Esophagus squamous epithelium (tissue), 5 donors: ENCODE measurements at regions not wholly inside any gene's neighbourhood (a gene's known extent, or its start where the extent isn't known, plus 50 kb on each side); places are given as distances from the start of the nearest gene placed in this dataset.

Source experiments
- DNase-seq: peaks from one replicate; lab custom pipeline; 2025; lab: John Stamatoyannopoulos, UW
- H3K27ac ChIP-seq, 4 donors: fragments of 200-600 bp; sonication (generic); one replicate each; pipeline ENCODE4 v1.5.1; 2016 to 2019; ENCODE audit warnings: mild to moderate bottlenecking in 1 of 4
- H3K27me3 ChIP-seq, 4 donors: fragments of 200-600 bp; sonication (generic); 1 replicate in 3 of 4; 2 replicates in 1 of 4; pipeline versions ENCODE4 v1.5.1 to v1.6.0; 2017 to 2021; ENCODE audit warnings: antibody characterized with exemption in 1 of 4
- H3K36me3 ChIP-seq, 3 donors: fragments of 200-600 bp; sonication (generic); one replicate each; pipeline ENCODE4 v1.5.1; 2016 to 2019
- H3K4me1 ChIP-seq, 3 donors: fragments of 200-600 bp; sonication (generic); one replicate each; pipeline ENCODE4 v1.5.1; 2017 to 2019
- H3K4me3 ChIP-seq, 4 donors: fragments of 200-600 bp; sonication (generic); 1 replicate in 3 of 4; 2 replicates in 1 of 4; pipeline ENCODE4 v1.5.1; 2016 to 2019; ENCODE audit warnings: mild to moderate bottlenecking in 2 of 4, moderate library complexity in 1 of 4
- H3K9me3 ChIP-seq, 3 donors: fragments of 200-600 bp; sonication (generic); one replicate each; pipeline ENCODE4 v1.5.1; 2016 to 2019
- CTCF ChIP-seq, 6 experiments: fragments of 450-650 bp in 4 of 6; fragments of 200-600 bp in 2 of 6; sonication (generic) in 2 of 6; IDR thresholded peaks; one replicate each; pipeline ENCODE4 v1.5.1; 2016 to 2019; ENCODE audit warnings: antibody characterized with exemption in 6 of 6, mild to moderate bottlenecking in 4 of 6, moderate library complexity in 4 of 6
- POLR2A ChIP-seq, 4 donors: fragments of 450-650 bp; IDR thresholded peaks; one replicate each; pipeline ENCODE4 v1.6.1; 2017; ENCODE audit warnings: antibody characterized with exemption in 4 of 4, mild to moderate bottlenecking in 4 of 4, moderate library complexity in 3 of 4
- WGBS, 2 donors: methylation state at CpG; one replicate each; pipeline ENCODE4 v1.1.5; 2018; 5-methylcytosine and 5-hydroxymethylcytosine counted together
- intact Hi-C: fragments of 100-400 bp; cut with DNase I; formaldehyde crosslinking; loops from one replicate; pipeline ENCODE4 v1.15.0; 2022
- donor health status: DM: yes; HTN: yes; CAD: no.

- H3K27me3 ChIP-seq = no peaks in the 10 kb centered on the region
- H3K4me1 ChIP-seq = peaks cover 0 to 17% (median 0%) of the 10 kb centered on the region in 3 donors
- no peak for TF ChIP-seq POLR2A (IDR thresholded peaks at IDR 0.05)
- no peak for TF ChIP-seq CTCF (IDR thresholded peaks at IDR 0.05)
- H3K36me3 ChIP-seq = no peaks in the 10 kb centered on the region
- DNase-seq = no peak
- H3K4me3 ChIP-seq = no peak overlapping the region
- no peak overlapping the region for H3K27ac ChIP-seq
- no peaks in the 10 kb centered on the region for H3K9me3 ChIP-seq
- 87 to 94% methylated on average over 1 of the region's 1 CpG for WGBS, 2 donors
- intact Hi-C loops = no loop called here
Measured at GRCh38 chr10:89153971-89154370, 53.1 kb downstream of the CH25H start.

- TF ChIP-seq POLR2A (IDR thresholded peaks at IDR 0.05) = no peak
- no peak for TF ChIP-seq CTCF (IDR thresholded peaks at IDR 0.05)
- Histone ChIP-seq H3K9me3 (no peaks in the 10 kb centered on the region), H3K27ac (no peak overlapping the region), H3K36me3 (no peaks in the 10 kb centered on the region), H3K4me3 (no peak overlapping the region), H3K27me3 (no peaks in the 10 kb centered on the region), H3K4me1 (peaks cover 0 to 10% (median 0%) of the 10 kb centered on the region in 3 donors)
- DNase-seq = no peak
- 20 to 33% methylated on average over 3 of the region's 3 CpGs for WGBS, 2 donors
- intact Hi-C loops = no loop called here
Measured at GRCh38 chr10:89153116-89153515, 54.0 kb downstream of the CH25H start.

GRCh38 chr10:89151857-89152256, 55.3 kb downstream of the CH25H start:
- no peaks in the 10 kb centered on the region for H3K36me3 ChIP-seq
- intact Hi-C loops = no loop called here
- no peaks in the 10 kb centered on the region for H3K9me3 ChIP-seq
- WGBS, 2 donors = 40 to 44% methylated on average over 2 of the region's 2 CpGs
- DNase-seq = no peak
- TF ChIP-seq POLR2A (IDR thresholded peaks at IDR 0.05) (no peak), CTCF (IDR thresholded peaks at IDR 0.05) (no peak)
- no peak overlapping the region for H3K27ac ChIP-seq
- peaks cover 0 to 10% (median 0%) of the 10 kb centered on the region in 3 donors for H3K4me1 ChIP-seq
- no peaks in the 10 kb centered on the region for H3K27me3 ChIP-seq
- no peak overlapping the region for H3K4me3 ChIP-seq

GRCh38 chr10:89148061-89148460, 59.1 kb downstream of the CH25H start:
- Histone ChIP-seq H3K9me3 (no peaks in the 10 kb centered on the region), H3K27ac (no peak overlapping the region), H3K4me1 (peaks cover 0 to 10% (median 0%) of the 10 kb centered on the region in 3 donors), H3K4me3 (no peak overlapping the region), H3K36me3 (no peaks in the 10 kb centered on the region), H3K27me3 (no peaks in the 10 kb centered on the region)
- no peak for TF ChIP-seq CTCF (IDR thresholded peaks at IDR 0.05)
- TF ChIP-seq POLR2A (IDR thresholded peaks at IDR 0.05) = no peak
- WGBS, 2 donors = 90 to 93% methylated on average over 5 of the region's 5 CpGs
- DNase-seq = no peak
- intact Hi-C loops = no loop called here

- no peak overlapping the region for H3K4me3 ChIP-seq
- no peak overlapping the region for H3K27ac ChIP-seq
- H3K9me3 ChIP-seq = no peaks in the 10 kb centered on the region
- no peaks in the 10 kb centered on the region for H3K27me3 ChIP-seq
- intact Hi-C loops = no loop called here
- H3K4me1 ChIP-seq = peaks cover 0 to 10% (median 0%) of the 10 kb centered on the region in 3 donors
- no peak for TF ChIP-seq CTCF (IDR thresholded peaks at IDR 0.05)
- no peak for TF ChIP-seq POLR2A (IDR thresholded peaks at IDR 0.05)
- DNase-seq = no peak
- H3K36me3 ChIP-seq = no peaks in the 10 kb centered on the region
- WGBS, 2 donors = 31 to 47% methylated on average over 2 of the region's 2 CpGs
Measured at GRCh38 chr10:89147256-89147655, 59.9 kb downstream of the CH25H start.
